HEK293 (cell line): ENCODE measurements at regions not wholly inside any gene's neighbourhood (a gene's known extent, or its start where the extent isn't known, plus 50 kb on each side); places are given as distances from the start of the nearest gene placed in this dataset.

Source experiments
- EGR2 ChIP-seq: fragments of 450-650 bp; formaldehyde crosslinking; IDR thresholded peaks from 2 replicates; pipeline ENCODE4 v1.5.1; 2016; ENCODE audit warnings: low read depth, missing biosample characterization, missing genetic modification characterization
- FEZF1 ChIP-seq: fragments of 450-650 bp; formaldehyde crosslinking; IDR thresholded peaks from 2 replicates; pipeline ENCODE4 v1.5.1; 2016; ENCODE audit warnings: missing biosample characterization, missing genetic modification characterization
- HOXD13 ChIP-seq: sonication (generic); formaldehyde crosslinking; IDR thresholded peaks from 2 replicates; pipeline ENCODE4 v1.8.0; 2022; ENCODE audit warnings: missing genetic modification reagents, borderline replicate concordance
- MZF1 ChIP-seq: fragments of 450-650 bp; formaldehyde crosslinking; IDR thresholded peaks from 2 replicates; pipeline ENCODE4 v1.5.1; 2017; ENCODE audit warnings: missing biosample characterization, missing genetic modification characterization, borderline replicate concordance
- TRIM28 ChIP-seq: IDR thresholded peaks from 2 replicates; pipeline ENCODE4 v1.6.1; 2011; ENCODE audit warnings: low read length, control low read depth, borderline replicate concordance
- ZBTB20 ChIP-seq: fragments of 450-650 bp; formaldehyde crosslinking; IDR thresholded peaks from 2 replicates; pipeline ENCODE4 v1.5.1; 2016; ENCODE audit warnings: missing biosample characterization, missing genetic modification characterization
- ZBTB49 ChIP-seq: fragments of 450-650 bp; formaldehyde crosslinking; IDR thresholded peaks from 2 replicates; pipeline ENCODE4 v1.5.1; 2016; ENCODE audit warnings: missing biosample characterization, missing genetic modification characterization, low read depth
- ZBTB8A ChIP-seq: fragments of 450-650 bp; formaldehyde crosslinking; IDR thresholded peaks from 2 replicates; pipeline ENCODE4 v1.5.1; 2016; ENCODE audit warnings: missing biosample characterization, missing genetic modification characterization
- ZNF140 ChIP-seq: fragments of 450-650 bp; formaldehyde crosslinking; IDR thresholded peaks from 2 replicates; pipeline ENCODE4 v1.5.1; 2016; ENCODE audit warnings: missing biosample characterization, missing genetic modification characterization
- ZNF175 ChIP-seq: fragments of 450-650 bp; formaldehyde crosslinking; IDR thresholded peaks from 2 replicates; pipeline ENCODE4 v1.5.1; 2016; ENCODE audit warnings: missing biosample characterization, missing genetic modification characterization
- ZNF2 ChIP-seq: fragments of 450-650 bp; formaldehyde crosslinking; IDR thresholded peaks from 2 replicates; pipeline ENCODE4 v1.5.1; 2016; ENCODE audit warnings: missing biosample characterization, missing genetic modification characterization
- ZNF214 ChIP-seq: fragments of 450-650 bp; formaldehyde crosslinking; IDR thresholded peaks from 2 replicates; pipeline ENCODE4 v1.5.1; 2017; ENCODE audit warnings: missing biosample characterization, mild to moderate bottlenecking, missing genetic modification characterization, borderline replicate concordance
- ZNF311 ChIP-seq: fragments of 450-650 bp; formaldehyde crosslinking; IDR thresholded peaks from 2 replicates; pipeline ENCODE4 v1.5.1; 2017; ENCODE audit warnings: missing biosample characterization, missing genetic modification characterization, borderline replicate concordance
- ZNF335 ChIP-seq: fragments of 450-650 bp; formaldehyde crosslinking; conservative IDR thresholded peaks from 2 replicates; pipeline ENCODE4 v1.5.1; 2016; ENCODE audit warnings: missing biosample characterization, missing genetic modification characterization
- ZNF341 ChIP-seq: fragments of 450-650 bp; formaldehyde crosslinking; IDR thresholded peaks from 2 replicates; pipeline ENCODE4; 2016; ENCODE audit warnings: low read depth, missing biosample characterization, missing genetic modification characterization
- ZNF354C ChIP-seq: fragments of 450-650 bp; formaldehyde crosslinking; IDR thresholded peaks from 2 replicates; pipeline ENCODE4 v1.5.1; 2016; ENCODE audit warnings: missing biosample characterization, missing genetic modification characterization, low read depth, borderline replicate concordance
- ZNF394 ChIP-seq: fragments of 450-650 bp; formaldehyde crosslinking; IDR thresholded peaks from 2 replicates; pipeline ENCODE4 v1.5.1; 2016; ENCODE audit warnings: missing biosample characterization, missing genetic modification characterization, mild to moderate bottlenecking, moderate library complexity, borderline replicate concordance
- ZNF433 ChIP-seq: fragments of 450-650 bp; formaldehyde crosslinking; IDR thresholded peaks from 2 replicates; pipeline ENCODE4 v1.5.1; 2016; ENCODE audit warnings: missing biosample characterization, missing genetic modification characterization, low read depth
- ZNF585B ChIP-seq: fragments of 450-650 bp; formaldehyde crosslinking; IDR thresholded peaks from 2 replicates; pipeline ENCODE4 v1.5.1; 2016; ENCODE audit warnings: missing biosample characterization, missing genetic modification characterization
- ZNF596 ChIP-seq: fragments of 450-650 bp; IDR thresholded peaks from 2 replicates; pipeline ENCODE4 v1.5.0; 2018; ENCODE audit warnings: missing biosample characterization, mild to moderate bottlenecking, missing genetic modification characterization, moderate library complexity
- ZNF600 ChIP-seq: fragments of 450-650 bp; formaldehyde crosslinking; IDR thresholded peaks from 2 replicates; pipeline ENCODE4 v1.5.1; 2016; ENCODE audit warnings: missing biosample characterization, missing genetic modification characterization
- ZNF610 ChIP-seq: fragments of 450-650 bp; formaldehyde crosslinking; IDR thresholded peaks from 2 replicates; pipeline ENCODE4 v1.5.1; 2016; ENCODE audit warnings: missing biosample characterization, missing genetic modification characterization, borderline replicate concordance
- ZNF658 ChIP-seq: fragments of 450-650 bp; formaldehyde crosslinking; IDR thresholded peaks from 2 replicates; pipeline ENCODE4; 2016; ENCODE audit warnings: missing biosample characterization, missing genetic modification characterization
- ZNF837 ChIP-seq: fragments of 450-650 bp; formaldehyde crosslinking; IDR thresholded peaks from 2 replicates; pipeline ENCODE4 v1.5.1; 2016; ENCODE audit warnings: missing biosample characterization, missing genetic modification characterization
- TF ChIP-seq, protein P1 (sequence below): fragments of 450-650 bp; formaldehyde crosslinking; IDR thresholded peaks from 2 replicates; pipeline ENCODE4 v1.5.1; 2016; ENCODE audit warnings: missing biosample characterization, missing genetic modification characterization
- TF ChIP-seq, protein P2 (sequence below): fragments of 450-650 bp; formaldehyde crosslinking; IDR thresholded peaks from 2 replicates; pipeline ENCODE4 v1.5.1; 2017; ENCODE audit warnings: missing biosample characterization, missing genetic modification characterization
- TF ChIP-seq, protein P3 (sequence below): fragments of 450-650 bp; formaldehyde crosslinking; IDR thresholded peaks from 2 replicates; pipeline ENCODE4 v1.5.1; 2017; ENCODE audit warnings: missing biosample characterization, missing genetic modification characterization

DNA sequence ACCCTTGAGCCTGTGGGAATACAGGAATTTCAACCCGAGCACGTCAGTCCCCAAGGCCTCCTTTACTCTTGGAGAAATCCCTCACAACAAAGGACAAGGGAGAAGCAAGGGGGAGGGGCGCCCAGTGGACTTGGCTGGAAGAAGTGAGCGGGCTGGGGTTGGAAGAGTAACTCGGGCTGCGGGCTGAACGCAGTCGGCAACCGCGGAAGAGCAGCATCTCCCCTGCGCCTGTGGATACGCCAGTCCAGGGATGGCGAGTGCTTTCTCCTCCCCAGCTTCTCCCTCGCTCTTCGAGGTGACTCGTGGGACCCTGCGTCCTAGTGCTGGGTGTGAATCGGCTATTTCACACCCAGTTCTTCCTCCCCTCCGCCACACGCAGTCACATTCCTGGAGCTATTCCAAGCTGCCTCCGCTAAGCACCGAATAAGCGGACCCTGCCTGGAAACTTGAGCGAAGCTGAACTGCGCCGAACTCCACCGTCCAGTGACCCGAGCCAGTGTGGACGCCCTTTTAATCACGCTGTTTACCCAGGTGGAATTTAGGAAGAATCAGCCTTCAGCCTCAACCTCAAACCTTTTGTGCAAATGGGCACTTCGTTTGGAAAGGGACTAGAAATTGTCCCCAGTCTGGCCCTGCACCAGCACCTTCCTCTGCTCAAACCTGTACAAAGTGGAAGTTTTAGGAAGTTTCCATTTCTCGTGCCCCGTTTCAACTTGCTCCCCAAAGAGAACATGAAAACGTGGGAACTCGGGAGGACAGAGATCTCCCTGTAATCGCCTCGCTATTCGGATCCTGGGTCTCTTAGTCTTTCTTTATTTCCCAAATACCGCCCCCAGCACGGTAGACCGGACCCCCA, 64.3 kb upstream of the WDR17 start (continued):
- TF ChIP-seq ZNF658 (tag by site-specific recombination) (no peak), ZNF596 (tag by site-specific recombination) (peak; percentile 3; the same call in 1 of the 2 replicates), ZNF2 (0 out of 2 replicates have a peak, but pooled peaks have one; percentile 32), ZNF214 (tag by site-specific recombination) (no peak), ZNF585B (tag by site-specific recombination) (no peak), ZBTB20 (tag by site-specific recombination) (peak; percentile 64; the same call in 1 of the 2 replicates), TRIM28 (0 out of 2 replicates have a peak, but pooled peaks have one; percentile 40), ZNF341 (tag by site-specific recombination) (peak; percentile 100), ZNF610 (peak; percentile 17; the same call in 1 of the 2 replicates), ZNF140 (tag by site-specific recombination) (no peak), HOXD13 (CRISPR knock-in tag) (no peak), ZBTB49 (no peak), ZNF600 (tag by site-specific recombination) (peak; percentile 95), ZNF335 (tag by site-specific recombination) (peak; percentile 63), ZNF354C (tag by site-specific recombination) (no peak), ZNF433 (no peak), ZNF394 (tag by site-specific recombination) (peak; percentile 93), ZNF311 (tag by site-specific recombination) (no peak), EGR2 (tag by site-specific recombination) (no peak), MZF1 (tag by site-specific recombination) (peak; percentile 63), FEZF1 (peak; percentile 43), ZNF837 (tag by site-specific recombination) (no peak), ZNF175 (no peak), ZBTB8A (tag by site-specific recombination) (peak; percentile 82)
- TF ChIP-seq, protein P1, sequence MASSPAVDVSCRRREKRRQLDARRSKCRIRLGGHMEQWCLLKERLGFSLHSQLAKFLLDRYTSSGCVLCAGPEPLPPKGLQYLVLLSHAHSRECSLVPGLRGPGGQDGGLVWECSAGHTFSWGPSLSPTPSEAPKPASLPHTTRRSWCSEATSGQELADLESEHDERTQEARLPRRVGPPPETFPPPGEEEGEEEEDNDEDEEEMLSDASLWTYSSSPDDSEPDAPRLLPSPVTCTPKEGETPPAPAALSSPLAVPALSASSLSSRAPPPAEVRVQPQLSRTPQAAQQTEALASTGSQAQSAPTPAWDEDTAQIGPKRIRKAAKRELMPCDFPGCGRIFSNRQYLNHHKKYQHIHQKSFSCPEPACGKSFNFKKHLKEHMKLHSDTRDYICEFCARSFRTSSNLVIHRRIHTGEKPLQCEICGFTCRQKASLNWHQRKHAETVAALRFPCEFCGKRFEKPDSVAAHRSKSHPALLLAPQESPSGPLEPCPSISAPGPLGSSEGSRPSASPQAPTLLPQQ, result peak; percentile 77
- TF ChIP-seq, protein P2, sequence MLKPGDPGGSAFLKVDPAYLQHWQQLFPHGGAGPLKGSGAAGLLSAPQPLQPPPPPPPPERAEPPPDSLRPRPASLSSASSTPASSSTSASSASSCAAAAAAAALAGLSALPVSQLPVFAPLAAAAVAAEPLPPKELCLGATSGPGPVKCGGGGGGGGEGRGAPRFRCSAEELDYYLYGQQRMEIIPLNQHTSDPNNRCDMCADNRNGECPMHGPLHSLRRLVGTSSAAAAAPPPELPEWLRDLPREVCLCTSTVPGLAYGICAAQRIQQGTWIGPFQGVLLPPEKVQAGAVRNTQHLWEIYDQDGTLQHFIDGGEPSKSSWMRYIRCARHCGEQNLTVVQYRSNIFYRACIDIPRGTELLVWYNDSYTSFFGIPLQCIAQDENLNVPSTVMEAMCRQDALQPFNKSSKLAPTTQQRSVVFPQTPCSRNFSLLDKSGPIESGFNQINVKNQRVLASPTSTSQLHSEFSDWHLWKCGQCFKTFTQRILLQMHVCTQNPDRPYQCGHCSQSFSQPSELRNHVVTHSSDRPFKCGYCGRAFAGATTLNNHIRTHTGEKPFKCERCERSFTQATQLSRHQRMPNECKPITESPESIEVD (tag by site-specific recombination), result no peak
- TF ChIP-seq, protein P3, sequence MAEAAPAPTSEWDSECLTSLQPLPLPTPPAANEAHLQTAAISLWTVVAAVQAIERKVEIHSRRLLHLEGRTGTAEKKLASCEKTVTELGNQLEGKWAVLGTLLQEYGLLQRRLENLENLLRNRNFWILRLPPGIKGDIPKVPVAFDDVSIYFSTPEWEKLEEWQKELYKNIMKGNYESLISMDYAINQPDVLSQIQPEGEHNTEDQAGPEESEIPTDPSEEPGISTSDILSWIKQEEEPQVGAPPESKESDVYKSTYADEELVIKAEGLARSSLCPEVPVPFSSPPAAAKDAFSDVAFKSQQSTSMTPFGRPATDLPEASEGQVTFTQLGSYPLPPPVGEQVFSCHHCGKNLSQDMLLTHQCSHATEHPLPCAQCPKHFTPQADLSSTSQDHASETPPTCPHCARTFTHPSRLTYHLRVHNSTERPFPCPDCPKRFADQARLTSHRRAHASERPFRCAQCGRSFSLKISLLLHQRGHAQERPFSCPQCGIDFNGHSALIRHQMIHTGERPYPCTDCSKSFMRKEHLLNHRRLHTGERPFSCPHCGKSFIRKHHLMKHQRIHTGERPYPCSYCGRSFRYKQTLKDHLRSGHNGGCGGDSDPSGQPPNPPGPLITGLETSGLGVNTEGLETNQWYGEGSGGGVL (tag by site-specific recombination), result peak; percentile 62; the same call in 1 of the 2 replicates
